Head of caudate nucleus (tissue), 42 donors: ENCODE measurements at regions not wholly inside any gene's neighbourhood (a gene's known extent, or its start where the extent isn't known, plus 50 kb on each side); places are given as distances from the start of the nearest gene placed in this dataset.

Experiments used
- DNase-seq, 42 donors: peaks; one replicate each; pipeline versions ENCODE4 v3.0.0 to v3.0.0-alpha.2; 2020 to 2021; ENCODE audit warnings: mixed read lengths in 7 of 42
- intact Hi-C: fragments of 100-400 bp; cut with DNase I; formaldehyde crosslinking; loops from one replicate; pipeline ENCODE4 v1.15.0; 2022

GRCh38 chr12:40597133-40597532 lies 95.1 kb upstream of the CNTN1 start:
- intact Hi-C loops = no loop called here
- DNase-seq = no peak

- intact Hi-C loops = no loop called here
- no peak for DNase-seq
These were observed 94.2 kb upstream of the CNTN1 start for GRCh38 chr12:40598073-40598472.

- intact Hi-C loops = no loop called here
- no peak for DNase-seq
These were observed 89.7 kb upstream of the CNTN1 start for GRCh38 chr12:40602562-40602961.

- no peak for DNase-seq
These were observed 77.3 kb upstream of the CNTN1 start for GRCh38 chr12:40614923-40615322.

GRCh38 chr12:40615590-40615989 lies 76.6 kb upstream of the CNTN1 start:
- intact Hi-C loops = no loop called here
- no peak for DNase-seq

More at GRCh38 chr12:40614923-40615322, 77.3 kb upstream of the CNTN1 start:
- intact Hi-C loops = no loop called here

- intact Hi-C loops = no loop called here
- peak in 4 of 42 donors; percentile 5 to 32 (median 24) for DNase-seq
These were observed 75.8 kb upstream of the CNTN1 start for GRCh38 chr12:40616383-40616915.

- intact Hi-C loops = no loop called here
- DNase-seq = no peak
These were observed 73.6 kb upstream of the CNTN1 start for GRCh38 chr12:40618636-40619035.

- intact Hi-C loops = loop anchor here (5.0 kb wide), 1 partner anchor 302 kb away; no protein-coding TSS in a partner anchor
- no peak for DNase-seq
These were observed 71.6 kb upstream of the CNTN1 start for GRCh38 chr12:40620564-40621019.

- intact Hi-C loops = loop anchor here (5.0 kb wide), 1 partner anchor 300 kb away; no protein-coding TSS in a partner anchor
- DNase-seq = peak; percentile 8 to 89 (median 74)
These were observed 69.9 kb upstream of the CNTN1 start for GRCh38 chr12:40622246-40622838.

- intact Hi-C loops = no loop called here
These were observed 60.1 kb upstream of the CNTN1 start for GRCh38 chr12:40632171-40632570.

GRCh38 chr12:40632933-40633332 lies 59.3 kb upstream of the CNTN1 start:
- intact Hi-C loops = no loop called here
- DNase-seq = no peak

More at GRCh38 chr12:40632171-40632570, 60.1 kb upstream of the CNTN1 start:
- no peak for DNase-seq

- intact Hi-C loops = no loop called here
These were observed 57.6 kb upstream of the CNTN1 start for GRCh38 chr12:40634517-40635131.

GRCh38 chr12:40635141-40635731 lies 57.0 kb upstream of the CNTN1 start:
- DNase-seq = no peak
- intact Hi-C loops = no loop called here

More at GRCh38 chr12:40634517-40635131, 57.6 kb upstream of the CNTN1 start:
- DNase-seq = no peak
